GM12878 (cell line): ENCODE measurements at regions not wholly inside any gene's neighbourhood (a gene's known extent, or its start where the extent isn't known, plus 50 kb on each side); places are given as distances from the start of the nearest gene placed in this dataset.

Experiments
- ATAC-seq: fragments of 200-7000 bp; cut with Tn5 transposase; 3 replicates; pipeline ENCODE4 v1.9.1; 2020; ENCODE audit warnings: mild to moderate bottlenecking, moderate library complexity
- BruUV-seq: library from RNA; stranded (reverse); fragments of 400-500 nt; replicated peaks from 2 replicates; lab custom pipeline; 2021; lab: Mats Ljungman, UMichigan
- CTCF ChIA-PET: fragments of 300-600 bp; sonication (Branson Sonifier 250); formaldehyde crosslinking; extraction: SDS; loops from one replicate; lab custom pipeline; 2021; ENCODE audit warnings: inconsistent platforms; lab: Yijun Ruan, JAX
- POLR2A ChIA-PET: fragments of 350-600 bp; formaldehyde crosslinking; extraction: SDS; loops from one replicate; lab custom pipeline; 2021; ENCODE audit warnings: inconsistent platforms; lab: Charles Lee
- RAD21 ChIA-PET: fragments of 300-600 bp; sonication (Branson Sonifier 250); formaldehyde crosslinking; loops from one replicate; lab custom pipeline; 2023; ENCODE audit warnings: antibody characterized with exemption; ENCODE audit not compliant: unreplicated experiment; lab: Charles Lee
- SMC1A ChIA-PET: fragments of 300-600 bp; sonication (Branson Sonifier 250); formaldehyde crosslinking; loops from one replicate; lab custom pipeline; 2023; ENCODE audit not compliant: unreplicated experiment, uncharacterized antibody; lab: Charles Lee
- DNase-seq: peaks from one replicate; pipeline ENCODE4 v3.0.0-alpha.2; 2011; ENCODE audit warnings: low read depth, low spot score
- FAIRE-seq: peaks from 3 replicates; lab custom pipeline; 2011; peaks lifted over from hg19 to GRCh38; lab: Jason Lieb, UNC
- H2AFZ ChIP-seq: 2 replicates; pipeline ENCODE4 v1.6.0; 2011; ENCODE audit warnings: low read depth, low read length, control low read depth; ENCODE audit not compliant: control insufficient read depth
- H3K27ac ChIP-seq: 2 replicates; pipeline ENCODE4 v1.5.1; 2011; ENCODE audit warnings: control low read depth; ENCODE audit not compliant: control insufficient read depth, insufficient read depth
- H3K27me3 ChIP-seq, 2 experiments: replicated peaks in 1 of 2; 2 replicates each; pipeline versions ENCODE4 v1.6.0 to v1.6.1; 2011; ENCODE audit warnings: low read length in 1 of 2; ENCODE audit not compliant: control insufficient read depth in 2 of 2, insufficient read depth in 2 of 2
- H3K36me3 ChIP-seq, 2 experiments: 2 replicates each; pipeline ENCODE4 v1.5.1; 2011; ENCODE audit warnings: low read length in 1 of 2; ENCODE audit not compliant: control insufficient read depth in 2 of 2, insufficient read depth in 2 of 2
- H3K4me1 ChIP-seq: 2 replicates; pipeline ENCODE4 v1.6.1; 2011; ENCODE audit warnings: mild to moderate bottlenecking, low read length, moderate library complexity, mixed read lengths; ENCODE audit not compliant: control insufficient read depth, insufficient read depth
- H3K4me2 ChIP-seq: 2 replicates; pipeline ENCODE4 v1.6.0; 2011; ENCODE audit warnings: control low read depth; ENCODE audit not compliant: control insufficient read depth, insufficient read depth
- H3K4me3 ChIP-seq: fragments of 200-600 bp; sonication (generic); 2 replicates; pipeline ENCODE4 v1.5.1; 2016
- H3K79me2 ChIP-seq: 2 replicates; pipeline ENCODE4 v1.6.0; 2011; ENCODE audit warnings: low read length; ENCODE audit not compliant: control insufficient read depth, insufficient read depth
- H3K9ac ChIP-seq: 2 replicates; pipeline ENCODE4 v1.8.0; 2011; ENCODE audit warnings: low read length, control low read depth, mixed read lengths; ENCODE audit not compliant: control insufficient read depth, insufficient read depth
- H3K9me3 ChIP-seq: replicated peaks from 3 replicates; pipeline ENCODE4 v1.5.1; 2011; ENCODE audit warnings: mild to moderate bottlenecking, low read length; ENCODE audit not compliant: control insufficient read depth, insufficient read depth
- H4K20me1 ChIP-seq: 2 replicates; pipeline ENCODE4 v1.6.0; 2011; ENCODE audit not compliant: control insufficient read depth, insufficient read depth
- ATF7 ChIP-seq: fragments of 450-650 bp; IDR thresholded peaks from 2 replicates; pipeline ENCODE4 v1.6.1; 2016; ENCODE audit warnings: low read depth, mild to moderate bottlenecking
- EED ChIP-seq: sonication (generic); IDR thresholded peaks from 2 replicates; pipeline ENCODE4 v1.6.1; 2016; ENCODE audit warnings: antibody characterized with exemption, low read depth
- ELK1 ChIP-seq: IDR thresholded peaks from 2 replicates; pipeline ENCODE4 v1.6.1; 2012; ENCODE audit warnings: low read depth, low read length, improper control_type of control experiment
- EZH2 ChIP-seq: IDR thresholded peaks from 2 replicates; pipeline ENCODE4 v1.6.1; 2012; ENCODE audit warnings: low read depth, mild to moderate bottlenecking, control low read depth, inconsistent platforms, low read length, borderline replicate concordance; ENCODE audit not compliant: control insufficient read depth
- JUND ChIP-seq: IDR thresholded peaks from 2 replicates; pipeline ENCODE4 v1.6.1; 2012; ENCODE audit warnings: low read depth, mild to moderate bottlenecking, low read length, improper control_type of control experiment, moderate library complexity
- MTA3 ChIP-seq: IDR thresholded peaks from 2 replicates; pipeline ENCODE4 v1.6.1; 2012; ENCODE audit warnings: low read length, inconsistent platforms, borderline replicate concordance
- NR2F1 ChIP-seq: fragments of 450-650 bp; conservative IDR thresholded peaks from 2 replicates; pipeline ENCODE4 v1.6.1; 2017; ENCODE audit warnings: mild to moderate bottlenecking
- NRF1 ChIP-seq: conservative IDR thresholded peaks from 2 replicates; pipeline ENCODE4 v1.6.1; 2011; ENCODE audit warnings: mild to moderate bottlenecking, low read depth, low read length, improper control_type of control experiment
- RBBP5 ChIP-seq: fragments of 200-600 bp; sonication (generic); conservative IDR thresholded peaks from 2 replicates; pipeline ENCODE4 v1.6.1; 2016
- SP1 ChIP-seq: IDR thresholded peaks from one replicate; pipeline ENCODE4 v1.6.1; 2011; ENCODE audit warnings: low read depth, low read length
- STAT3 ChIP-seq: IDR thresholded peaks from 2 replicates; pipeline ENCODE4 v1.6.1; 2011; ENCODE audit warnings: low read depth, low read length, improper control_type of control experiment
- TBL1XR1 ChIP-seq: IDR thresholded peaks from 2 replicates; pipeline ENCODE4 v1.6.1; 2012; ENCODE audit warnings: low read depth, low read length, improper control_type of control experiment
- ZBTB11 ChIP-seq: fragments of 450-650 bp; formaldehyde crosslinking; IDR thresholded peaks from 2 replicates; pipeline ENCODE4 v1.5.0; 2022; ENCODE audit warnings: mild to moderate bottlenecking, missing genetic modification characterization
- ZSCAN29 ChIP-seq: fragments of 450-650 bp; IDR thresholded peaks from 2 replicates; pipeline ENCODE4 v1.6.1; 2017; ENCODE audit warnings: mild to moderate bottlenecking, moderate library complexity
- ZZZ3 ChIP-seq: IDR thresholded peaks from 2 replicates; pipeline ENCODE4 v1.6.1; 2011; ENCODE audit warnings: low read depth; ENCODE audit not compliant: control insufficient read depth, insufficient read length
- WGBS: methylation state at CpG from one replicate; pipeline ENCODE4 v1.1.6; 2016; ENCODE audit warnings: low lambda C conversion rate; ENCODE audit not compliant: insufficient replicate concordance, insufficient coverage; ENCODE audit errors: missing lambda C conversion rate; 5-methylcytosine and 5-hydroxymethylcytosine counted together
- in situ Hi-C: fragments of 300-500 bp; cut with MboI; formaldehyde crosslinking; loops from 9 replicates; pipeline ENCODE4 v1.14.3; 2018; ENCODE audit warnings: mixed read lengths
- intact Hi-C: fragments of 100-400 bp; cut with micrococcal nuclease; formaldehyde crosslinking; loops from one replicate; pipeline ENCODE4 v1.14.2; 2022; ENCODE audit not compliant: unreplicated experiment

- TF ChIP-seq NR2F1, result no peak
- TF ChIP-seq JUND, result no peak
- no peak for TF ChIP-seq RBBP5
- TF ChIP-seq STAT3, result no peak
- TF ChIP-seq ATF7, result no peak
- TF ChIP-seq ZZZ3, result no peak
- TF ChIP-seq EED, result no peak
- no peak for TF ChIP-seq ELK1
- no peak for TF ChIP-seq EZH2
- TF ChIP-seq, all 136 proteins: peak for 0
Observed at GRCh38 chr3:137542049-137542448, 222.1 kb upstream of the SOX14 start (continued).

GRCh38 chr3:137554242-137554641 is 209.9 kb upstream of the SOX14 start:
- H3K4me1 ChIP-seq, result no peaks in the 10 kb centered on the region
- ChIA-PET SMC1A (no interaction called here), POLR2A (no interaction called here), RAD21 (no interaction called here), CTCF (no interaction called here)
- BruUV-seq, result no TSS peak
- TF ChIP-seq ZBTB11 (CRISPR knock-in tag), result no peak
- TF ChIP-seq ZSCAN29, result no peak
- no peak for TF ChIP-seq NRF1
- no peak for TF ChIP-seq TBL1XR1
- TF ChIP-seq SP1, result no peak
- no peak for TF ChIP-seq MTA3
- 36% methylated on average over 2 of the region's 2 CpGs for WGBS
- FAIRE-seq (no peak), ATAC-seq (no peak; the same call in 2 of the 3 replicates), DNase-seq (no peak)
- intact Hi-C loops (no loop called here), in situ Hi-C loops (no loop called here)
- H3K27ac ChIP-seq, result no peak overlapping the region
- H3K4me2 ChIP-seq, result no peak overlapping the region
- no peak overlapping the region for H3K9ac ChIP-seq
- no peak overlapping the region for H3K4me3 ChIP-seq
- H3K9me3 ChIP-seq, result no peaks in the 10 kb centered on the region
- no peaks in the 10 kb centered on the region for H3K79me2 ChIP-seq
- H3K27me3 ChIP-seq, result no peaks in the 10 kb centered on the region
- no peaks in the 10 kb centered on the region for H4K20me1 ChIP-seq
- no peaks in the 10 kb centered on the region for H3K36me3 ChIP-seq
- H2AFZ ChIP-seq, result no peak overlapping the region
